Ishikawa (cell line): ENCODE measurements at regions not wholly inside any gene's neighbourhood (a gene's known extent, or its start where the extent isn't known, plus 50 kb on each side); places are given as distances from the start of the nearest gene placed in this dataset.

Experiments used
- CEBPB ChIP-seq: IDR thresholded peaks from 2 replicates; pipeline ENCODE4 v1.6.1; 2012
- CREB1 ChIP-seq: IDR thresholded peaks from 2 replicates; pipeline ENCODE4 v1.6.1; 2012; ENCODE audit warnings: low read depth
- EGR1 ChIP-seq: IDR thresholded peaks from 2 replicates; pipeline ENCODE4 v1.6.1; 2012
- EP300 ChIP-seq: IDR thresholded peaks from 2 replicates; pipeline ENCODE4 v1.6.1; 2012; ENCODE audit warnings: borderline replicate concordance
- FOXM1 ChIP-seq: IDR thresholded peaks from 2 replicates; pipeline ENCODE4 v1.6.1; 2012; ENCODE audit warnings: low read depth, borderline replicate concordance
- MAX ChIP-seq: IDR thresholded peaks from 2 replicates; pipeline ENCODE4 v1.6.1; 2012
- NFIC ChIP-seq: IDR thresholded peaks from 2 replicates; pipeline ENCODE4 v1.6.1; 2012
- RAD21 ChIP-seq: IDR thresholded peaks from 2 replicates; pipeline ENCODE4 v1.6.1; 2012; ENCODE audit warnings: low read depth
- TAF1 ChIP-seq: IDR thresholded peaks from 2 replicates; pipeline ENCODE4 v1.6.1; 2012; ENCODE audit warnings: low read depth, mild to moderate bottlenecking
- TCF12 ChIP-seq: IDR thresholded peaks from 2 replicates; pipeline ENCODE4 v1.6.1; 2012; ENCODE audit warnings: low read depth
- TEAD4 ChIP-seq: IDR thresholded peaks from 2 replicates; pipeline ENCODE4 v1.6.1; 2012
- YY1 ChIP-seq: IDR thresholded peaks from 2 replicates; pipeline ENCODE4 v1.6.1; 2012; ENCODE audit warnings: low read depth
- ZBTB7A ChIP-seq: IDR thresholded peaks from 2 replicates; pipeline ENCODE4 v1.6.1; 2012; ENCODE audit warnings: low read depth
- TF ChIP-seq, protein P1 (sequence below): IDR thresholded peaks from 2 replicates; pipeline ENCODE4 v1.6.1; 2012
- TF ChIP-seq, protein P2 (sequence below): IDR thresholded peaks from 2 replicates; pipeline ENCODE4 v1.6.1; 2012; ENCODE audit warnings: low read depth, mild to moderate bottlenecking

GRCh38 chr5:124059200-124059599, 547.2 kb downstream of the CSNK1G3 start:
- TF ChIP-seq EGR1 (no peak), CREB1 (no peak), RAD21 (no peak)
- TF ChIP-seq, protein P1, sequence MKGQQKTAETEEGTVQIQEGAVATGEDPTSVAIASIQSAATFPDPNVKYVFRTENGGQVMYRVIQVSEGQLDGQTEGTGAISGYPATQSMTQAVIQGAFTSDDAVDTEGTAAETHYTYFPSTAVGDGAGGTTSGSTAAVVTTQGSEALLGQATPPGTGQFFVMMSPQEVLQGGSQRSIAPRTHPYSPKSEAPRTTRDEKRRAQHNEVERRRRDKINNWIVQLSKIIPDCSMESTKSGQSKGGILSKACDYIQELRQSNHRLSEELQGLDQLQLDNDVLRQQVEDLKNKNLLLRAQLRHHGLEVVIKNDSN, result no peak

GRCh38 chr5:124057724-124058231, 545.8 kb downstream of the CSNK1G3 start:
- no peak for TF ChIP-seq TAF1
- no peak for TF ChIP-seq ZBTB7A
- TF ChIP-seq, protein P2, sequence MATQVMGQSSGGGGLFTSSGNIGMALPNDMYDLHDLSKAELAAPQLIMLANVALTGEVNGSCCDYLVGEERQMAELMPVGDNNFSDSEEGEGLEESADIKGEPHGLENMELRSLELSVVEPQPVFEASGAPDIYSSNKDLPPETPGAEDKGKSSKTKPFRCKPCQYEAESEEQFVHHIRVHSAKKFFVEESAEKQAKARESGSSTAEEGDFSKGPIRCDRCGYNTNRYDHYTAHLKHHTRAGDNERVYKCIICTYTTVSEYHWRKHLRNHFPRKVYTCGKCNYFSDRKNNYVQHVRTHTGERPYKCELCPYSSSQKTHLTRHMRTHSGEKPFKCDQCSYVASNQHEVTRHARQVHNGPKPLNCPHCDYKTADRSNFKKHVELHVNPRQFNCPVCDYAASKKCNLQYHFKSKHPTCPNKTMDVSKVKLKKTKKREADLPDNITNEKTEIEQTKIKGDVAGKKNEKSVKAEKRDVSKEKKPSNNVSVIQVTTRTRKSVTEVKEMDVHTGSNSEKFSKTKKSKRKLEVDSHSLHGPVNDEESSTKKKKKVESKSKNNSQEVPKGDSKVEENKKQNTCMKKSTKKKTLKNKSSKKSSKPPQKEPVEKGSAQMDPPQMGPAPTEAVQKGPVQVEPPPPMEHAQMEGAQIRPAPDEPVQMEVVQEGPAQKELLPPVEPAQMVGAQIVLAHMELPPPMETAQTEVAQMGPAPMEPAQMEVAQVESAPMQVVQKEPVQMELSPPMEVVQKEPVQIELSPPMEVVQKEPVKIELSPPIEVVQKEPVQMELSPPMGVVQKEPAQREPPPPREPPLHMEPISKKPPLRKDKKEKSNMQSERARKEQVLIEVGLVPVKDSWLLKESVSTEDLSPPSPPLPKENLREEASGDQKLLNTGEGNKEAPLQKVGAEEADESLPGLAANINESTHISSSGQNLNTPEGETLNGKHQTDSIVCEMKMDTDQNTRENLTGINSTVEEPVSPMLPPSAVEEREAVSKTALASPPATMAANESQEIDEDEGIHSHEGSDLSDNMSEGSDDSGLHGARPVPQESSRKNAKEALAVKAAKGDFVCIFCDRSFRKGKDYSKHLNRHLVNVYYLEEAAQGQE, result no peak
- no peak for TF ChIP-seq MAX

GRCh38 chr5:124056991-124057723, 545.2 kb downstream of the CSNK1G3 start:
- no peak for TF ChIP-seq EGR1
- TF ChIP-seq RAD21, result peak; percentile 24; the same call in 1 of the 2 replicates
- peak; percentile 44; the same call in 1 of the 2 replicates for TF ChIP-seq YY1
- peak; percentile 83 for TF ChIP-seq TEAD4
- peak; percentile 93 for TF ChIP-seq TCF12
- no peak for TF ChIP-seq CREB1
- TF ChIP-seq NFIC, result peak; percentile 98
- TF ChIP-seq, protein P1, result peak; percentile 51
- peak; percentile 57 for TF ChIP-seq CEBPB
- peak; percentile 15; the same call in 1 of the 2 replicates for TF ChIP-seq MAX
- no peak for TF ChIP-seq TAF1
- no peak for TF ChIP-seq ZBTB7A
- TF ChIP-seq, protein P2, result no peak
- TF ChIP-seq FOXM1, result peak; percentile 62; the same call in 1 of the 2 replicates
- peak; percentile 84 for TF ChIP-seq EP300

GRCh38 chr5:124056326-124056990, 544.5 kb downstream of the CSNK1G3 start:
- no peak for TF ChIP-seq TCF12
- TF ChIP-seq TEAD4, result no peak
- TF ChIP-seq, protein P1, result no peak

DNA sequence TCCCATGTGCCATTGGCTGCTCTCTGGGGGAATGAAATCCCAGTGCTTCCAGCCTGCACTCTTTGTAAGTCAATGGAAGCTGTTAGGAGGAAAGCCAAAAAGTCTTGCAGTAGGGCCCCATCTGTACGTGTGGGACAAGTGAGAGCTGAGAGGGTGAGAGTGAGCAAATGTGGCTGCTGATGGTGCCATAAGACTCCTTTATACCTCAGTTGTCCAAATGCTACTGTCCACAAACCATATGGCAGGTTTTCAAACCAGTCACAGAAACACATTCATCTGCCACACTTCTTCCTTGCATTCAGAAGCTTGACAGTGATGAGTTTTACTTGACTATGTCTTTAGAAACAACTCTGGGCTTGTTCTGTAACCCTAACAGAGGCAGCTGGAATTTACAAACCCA, 543.8 kb downstream of the CSNK1G3 start:
- TF ChIP-seq EP300, result no peak

DNA sequence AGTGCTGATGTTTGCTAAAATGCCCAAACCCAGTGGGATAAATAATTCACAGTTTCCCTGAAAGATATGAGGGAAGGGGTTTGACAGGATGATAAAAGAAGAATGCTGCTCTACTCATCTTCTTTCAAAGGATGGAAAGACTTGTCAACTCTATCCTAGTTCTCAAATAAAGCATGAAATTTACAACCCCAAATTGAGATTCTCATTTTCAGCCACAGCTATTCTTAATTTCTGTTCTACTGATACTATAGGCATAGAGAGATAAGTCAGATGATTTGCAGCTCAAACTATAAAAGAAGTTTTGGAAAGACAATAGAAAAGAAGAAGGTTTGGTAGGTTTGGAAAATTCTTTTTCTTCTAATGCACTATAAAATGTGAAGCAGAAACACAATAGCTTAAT, 542.6 kb downstream of the CSNK1G3 start:
- no peak for TF ChIP-seq FOXM1
- TF ChIP-seq, protein P1, result no peak
- no peak for TF ChIP-seq ZBTB7A
- TF ChIP-seq NFIC, result no peak
- TF ChIP-seq CREB1, result no peak
- TF ChIP-seq YY1, result no peak
- TF ChIP-seq TCF12, result no peak
- no peak for TF ChIP-seq TAF1
- TF ChIP-seq CEBPB, result no peak
- TF ChIP-seq, protein P2, result no peak
